ENCODE measurements at regions not wholly inside any gene's neighbourhood (a gene's known extent, or its start where the extent isn't known, plus 50 kb on each side); places are given as distances from the start of the nearest gene placed in this dataset.

- H3K4me3 ChIP-seq, result peak overlapping the region in 1 of 4 donors; percentile 26
- intact Hi-C loops (cut with DNase I), result loop anchor here (10.0 kb wide), 1 partner anchor 310 kb away; no protein-coding TSS in a partner anchor
- DNase-seq (ENCODE audit: extremely low spot score), result no peak
- 49% methylated on average over 3 of the region's 3 CpGs for WGBS
- no peak overlapping the region for H3K27ac ChIP-seq (replicated peaks in 1 of 4)
- H3K36me3 ChIP-seq, result no peaks in the 10 kb centered on the region
- H3K4me1 ChIP-seq, result peaks cover 0 to 12% (median 6%) of the 10 kb centered on the region in 4 donors
- no peaks in the 10 kb centered on the region for H3K27me3 ChIP-seq
- peaks cover 0 to 16% (median 10%) of the 10 kb centered on the region in 4 donors for H3K9me3 ChIP-seq
- TF ChIP-seq EP300 (IDR thresholded peaks at IDR 0.05), result no peak
- TF ChIP-seq, protein P1, sequence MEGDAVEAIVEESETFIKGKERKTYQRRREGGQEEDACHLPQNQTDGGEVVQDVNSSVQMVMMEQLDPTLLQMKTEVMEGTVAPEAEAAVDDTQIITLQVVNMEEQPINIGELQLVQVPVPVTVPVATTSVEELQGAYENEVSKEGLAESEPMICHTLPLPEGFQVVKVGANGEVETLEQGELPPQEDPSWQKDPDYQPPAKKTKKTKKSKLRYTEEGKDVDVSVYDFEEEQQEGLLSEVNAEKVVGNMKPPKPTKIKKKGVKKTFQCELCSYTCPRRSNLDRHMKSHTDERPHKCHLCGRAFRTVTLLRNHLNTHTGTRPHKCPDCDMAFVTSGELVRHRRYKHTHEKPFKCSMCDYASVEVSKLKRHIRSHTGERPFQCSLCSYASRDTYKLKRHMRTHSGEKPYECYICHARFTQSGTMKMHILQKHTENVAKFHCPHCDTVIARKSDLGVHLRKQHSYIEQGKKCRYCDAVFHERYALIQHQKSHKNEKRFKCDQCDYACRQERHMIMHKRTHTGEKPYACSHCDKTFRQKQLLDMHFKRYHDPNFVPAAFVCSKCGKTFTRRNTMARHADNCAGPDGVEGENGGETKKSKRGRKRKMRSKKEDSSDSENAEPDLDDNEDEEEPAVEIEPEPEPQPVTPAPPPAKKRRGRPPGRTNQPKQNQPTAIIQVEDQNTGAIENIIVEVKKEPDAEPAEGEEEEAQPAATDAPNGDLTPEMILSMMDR (IDR thresholded peaks at IDR 0.05), result no peak
These were observed 71.6 kb upstream of the ZNF280D start for GRCh38 chr15:56804938-56805337.

- TF ChIP-seq POLR2AphosphoS5 (IDR thresholded peaks at IDR 0.05) (no peak), POLR2A (IDR thresholded peaks at IDR 0.05; ENCODE audit: low read depth) (no peak), EP300 (IDR thresholded peaks at IDR 0.05) (no peak)
- TF ChIP-seq, protein P1 (IDR thresholded peaks at IDR 0.05), result no peak
- DNase-seq (ENCODE audit: extremely low spot score), result no peak
- H3K4me1 ChIP-seq, result peaks cover 0 to 12% (median 6%) of the 10 kb centered on the region in 4 donors
- H3K9me3 ChIP-seq, result peaks cover 0 to 16% (median 10%) of the 10 kb centered on the region in 4 donors
- no peaks in the 10 kb centered on the region for H3K36me3 ChIP-seq
- no peak overlapping the region for H3K27ac ChIP-seq (replicated peaks in 1 of 4)
- WGBS, result 96% methylated on average over 3 of the region's 3 CpGs
- H3K4me3 ChIP-seq, result no peak overlapping the region
- intact Hi-C loops (cut with DNase I), result loop anchor here (10.0 kb wide), 1 partner anchor 309 kb away; no protein-coding TSS in a partner anchor
- no peaks in the 10 kb centered on the region for H3K27me3 ChIP-seq
These were observed 71.0 kb upstream of the ZNF280D start for GRCh38 chr15:56804279-56804678.

GRCh38 chr15:56802161-56802560 is 68.9 kb upstream of the ZNF280D start:
- no peak for DNase-seq (ENCODE audit: extremely low spot score)
- Histone ChIP-seq H3K9me3 (no peaks in the 10 kb centered on the region), H3K27ac (replicated peaks in 1 of 4) (no peak overlapping the region), H3K4me3 (no peak overlapping the region), H3K27me3 (no peaks in the 10 kb centered on the region), H3K4me1 (peaks cover 0 to 15% (median 11%) of the 10 kb centered on the region in 4 donors), H3K36me3 (no peaks in the 10 kb centered on the region)
- WGBS, result 93% methylated on average over 1 of the region's 1 CpG
- TF ChIP-seq EP300 (IDR thresholded peaks at IDR 0.05), result no peak
- TF ChIP-seq, protein P1 (IDR thresholded peaks at IDR 0.05), result no peak
- TF ChIP-seq POLR2A (IDR thresholded peaks at IDR 0.05; ENCODE audit: low read depth), result no peak
- TF ChIP-seq POLR2AphosphoS5 (IDR thresholded peaks at IDR 0.05), result no peak
- intact Hi-C loops (cut with DNase I), result loop anchor here (10.0 kb wide), 1 partner anchor 307 kb away; no protein-coding TSS in a partner anchor

DNA sequence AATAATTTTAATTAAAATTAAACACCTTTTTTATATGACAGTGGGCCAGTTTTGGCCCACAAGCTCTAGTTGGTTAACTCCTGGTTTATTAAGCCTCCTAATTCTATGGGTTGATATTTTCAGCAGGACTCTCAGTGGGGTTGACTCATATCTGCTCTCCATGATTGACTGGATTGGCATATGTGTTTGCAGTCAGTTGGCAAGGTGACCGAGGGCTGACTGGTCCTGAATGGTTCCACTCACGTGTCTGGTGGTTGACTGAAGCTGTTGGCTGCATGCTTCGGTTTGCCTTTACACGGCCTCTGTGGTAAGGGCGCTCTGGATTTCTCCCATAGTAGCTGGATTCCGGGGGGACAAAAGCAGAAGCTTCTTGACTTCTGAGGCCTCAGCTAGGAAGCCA is 65.3 kb upstream of the ZNF280D start:
- Histone ChIP-seq H3K9me3 (no peaks in the 10 kb centered on the region), H3K36me3 (no peaks in the 10 kb centered on the region), H3K4me1 (peaks cover 13 to 23% (median 22%) of the 10 kb centered on the region in 4 donors), H3K27ac (replicated peaks in 1 of 4) (no peak overlapping the region), H3K27me3 (no peaks in the 10 kb centered on the region), H3K4me3 (no peak overlapping the region)
- intact Hi-C loops (cut with DNase I), result no loop called here
- TF ChIP-seq EP300 (IDR thresholded peaks at IDR 0.05) (no peak), POLR2A (IDR thresholded peaks at IDR 0.05; ENCODE audit: low read depth) (no peak), POLR2AphosphoS5 (IDR thresholded peaks at IDR 0.05) (no peak)
- TF ChIP-seq, protein P1 (IDR thresholded peaks at IDR 0.05), result no peak
- DNase-seq (ENCODE audit: extremely low spot score), result no peak
- 90% methylated on average over 4 of the region's 6 CpGs for WGBS

DNA sequence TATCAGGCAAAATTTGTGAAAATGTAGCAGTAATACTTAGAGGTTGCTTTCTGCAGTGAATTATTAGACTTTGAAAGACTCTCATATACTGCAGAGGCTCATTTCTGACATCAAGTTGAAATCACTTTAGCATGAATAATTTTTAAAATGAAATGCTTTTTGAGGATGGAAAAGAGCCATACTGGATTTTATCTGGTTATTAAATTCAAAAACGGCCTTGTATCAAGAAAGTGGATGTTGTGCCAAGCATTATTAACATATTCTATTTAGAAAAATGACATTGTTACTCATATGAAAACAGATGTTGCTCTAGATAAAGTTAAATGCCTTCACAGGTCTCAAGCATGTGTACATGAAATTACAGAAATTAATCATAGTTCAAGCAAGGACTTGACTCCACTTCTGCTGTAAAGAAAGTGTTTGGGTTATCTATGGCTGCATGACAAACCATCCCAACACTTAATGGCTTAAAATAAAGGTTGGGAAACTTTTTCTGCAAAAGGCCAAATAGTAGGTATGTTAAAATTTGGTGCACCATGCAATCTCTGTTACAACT is 64.5 kb upstream of the ZNF280D start:
- H3K27me3 ChIP-seq, result no peaks in the 10 kb centered on the region
- no peak overlapping the region for H3K27ac ChIP-seq (replicated peaks in 1 of 4)
- no peak for DNase-seq (ENCODE audit: extremely low spot score)
- intact Hi-C loops (cut with DNase I), result no loop called here
- peaks cover 0 to 8% (median 4%) of the 10 kb centered on the region in 4 donors for H3K9me3 ChIP-seq
- peaks cover 13 to 23% (median 22%) of the 10 kb centered on the region in 4 donors for H3K4me1 ChIP-seq
- no peaks in the 10 kb centered on the region for H3K36me3 ChIP-seq
- no peak overlapping the region for H3K4me3 ChIP-seq
- 52% methylated on average over 1 of the region's 1 CpG for WGBS
- no peak for TF ChIP-seq POLR2A (IDR thresholded peaks at IDR 0.05; ENCODE audit: low read depth)
- TF ChIP-seq POLR2AphosphoS5 (IDR thresholded peaks at IDR 0.05), result no peak
- no peak for TF ChIP-seq EP300 (IDR thresholded peaks at IDR 0.05)
- TF ChIP-seq, protein P1 (IDR thresholded peaks at IDR 0.05), result no peak

All from esophagus muscularis mucosa (tissue), 4 donors.